K562 (cell line): ENCODE measurements at regions not wholly inside any gene's neighbourhood (a gene's known extent, or its start where the extent isn't known, plus 50 kb on each side); places are given as distances from the start of the nearest gene placed in this dataset.

Experiments
- DNMT1 ChIP-seq: fragments of 450-650 bp; IDR thresholded peaks from 2 replicates; pipeline ENCODE4 v1.6.1; 2016; ENCODE audit warnings: antibody characterized with exemption, mild to moderate bottlenecking
- EHMT2 ChIP-seq: fragments of 450-650 bp; IDR thresholded peaks from 2 replicates; pipeline ENCODE4 v1.6.1; 2018; ENCODE audit warnings: antibody characterized with exemption
- HDAC6 ChIP-seq: IDR thresholded peaks from 2 replicates; pipeline ENCODE4 v1.6.1; 2012; ENCODE audit warnings: low read depth, mild to moderate bottlenecking, control low read depth, inconsistent platforms, low read length, moderate library complexity
- POLR2AphosphoS5 ChIP-seq: IDR thresholded peaks from 2 replicates; pipeline ENCODE4 v1.6.1; 2011; ENCODE audit warnings: mild to moderate bottlenecking, low read depth, low read length, moderate library complexity; ENCODE audit not compliant: control insufficient read depth, insufficient read depth
- RNF2 ChIP-seq: sonication (generic); IDR thresholded peaks from 2 replicates; pipeline ENCODE4 v1.6.1; 2016
- TCF7 ChIP-seq: sonication (generic); IDR thresholded peaks from 2 replicates; pipeline ENCODE4 v1.6.1; 2016; ENCODE audit warnings: antibody characterized with exemption, borderline replicate concordance
- ZKSCAN1 ChIP-seq: fragments of 150-350 bp; IDR thresholded peaks from 2 replicates; pipeline ENCODE4 v1.6.1; 2016; ENCODE audit warnings: low read depth, low read length
- TF ChIP-seq, protein P1 (sequence below): sonication (generic); formaldehyde crosslinking; IDR thresholded peaks from 2 replicates; pipeline ENCODE4 v1.9.0; 2022; ENCODE audit warnings: mild to moderate bottlenecking, missing genetic modification reagents
- TF ChIP-seq, protein P2 (sequence below), 3 experiments: IDR thresholded peaks in 2 of 3; conservative IDR thresholded peaks in 1 of 3; 2 replicates each; pipeline ENCODE4 v1.5.1; 2011 to 2012; ENCODE audit warnings: low read length in 3 of 3, mild to moderate bottlenecking in 3 of 3, control low read depth in 2 of 3, improper control_type of control experiment in 1 of 3, inconsistent platforms in 1 of 3, low read depth in 1 of 3, mixed read lengths in 1 of 3, moderate library complexity in 1 of 3; ENCODE audit not compliant: insufficient read depth in 2 of 3
- TF ChIP-seq, protein P3 (sequence below), 2 experiments: fragments of 450-650 bp in 1 of 2; IDR thresholded peaks; 2 replicates each; pipeline ENCODE4 v1.6.1; 2011 to 2017; ENCODE audit warnings: low read depth in 2 of 2, antibody characterized with exemption in 1 of 2, borderline replicate concordance in 1 of 2, low read length in 1 of 2, mild to moderate bottlenecking in 1 of 2, mixed read lengths in 1 of 2; ENCODE audit not compliant: control insufficient read depth in 1 of 2
- TF ChIP-seq, protein P4 (sequence below), 2 experiments: IDR thresholded peaks; 2 replicates each; pipeline ENCODE4 v1.6.1; 2012; ENCODE audit warnings: improper control_type of control experiment in 2 of 2, low read depth in 2 of 2, low read length in 2 of 2, borderline replicate concordance in 1 of 2
- TF ChIP-seq, protein P5 (sequence below): fragments of 150-350 bp; conservative IDR thresholded peaks from 2 replicates; pipeline ENCODE4 v1.6.1; 2014; ENCODE audit warnings: low read length
- TF ChIP-seq, protein P6 (sequence below): fragments of 450-650 bp; IDR thresholded peaks from 2 replicates; pipeline ENCODE4 v1.6.1; 2017; ENCODE audit warnings: mild to moderate bottlenecking, moderate library complexity

DNA sequence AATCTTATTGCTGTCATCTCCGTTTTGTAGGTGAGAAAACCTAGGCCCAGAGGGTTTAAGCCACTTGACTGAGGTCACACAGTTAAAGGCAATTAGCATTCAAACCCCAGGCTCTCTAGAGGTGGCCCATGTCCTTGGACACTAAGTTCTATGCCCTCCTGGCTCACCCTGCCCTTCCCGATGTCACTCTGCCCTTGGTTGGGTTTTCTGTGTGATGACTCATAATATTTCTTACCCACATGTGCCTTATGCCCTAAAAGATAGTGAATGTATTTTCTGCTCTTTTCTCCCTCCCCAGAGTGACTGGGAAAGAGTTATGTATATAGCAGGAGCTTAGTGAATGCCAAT, 174.5 kb upstream of the PITX1 start:
- TF ChIP-seq ZKSCAN1 = no peak
- TF ChIP-seq, protein P1, sequence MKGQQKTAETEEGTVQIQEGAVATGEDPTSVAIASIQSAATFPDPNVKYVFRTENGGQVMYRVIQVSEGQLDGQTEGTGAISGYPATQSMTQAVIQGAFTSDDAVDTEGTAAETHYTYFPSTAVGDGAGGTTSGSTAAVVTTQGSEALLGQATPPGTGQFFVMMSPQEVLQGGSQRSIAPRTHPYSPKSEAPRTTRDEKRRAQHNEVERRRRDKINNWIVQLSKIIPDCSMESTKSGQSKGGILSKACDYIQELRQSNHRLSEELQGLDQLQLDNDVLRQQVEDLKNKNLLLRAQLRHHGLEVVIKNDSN = no peak
- TF ChIP-seq, protein P2, sequence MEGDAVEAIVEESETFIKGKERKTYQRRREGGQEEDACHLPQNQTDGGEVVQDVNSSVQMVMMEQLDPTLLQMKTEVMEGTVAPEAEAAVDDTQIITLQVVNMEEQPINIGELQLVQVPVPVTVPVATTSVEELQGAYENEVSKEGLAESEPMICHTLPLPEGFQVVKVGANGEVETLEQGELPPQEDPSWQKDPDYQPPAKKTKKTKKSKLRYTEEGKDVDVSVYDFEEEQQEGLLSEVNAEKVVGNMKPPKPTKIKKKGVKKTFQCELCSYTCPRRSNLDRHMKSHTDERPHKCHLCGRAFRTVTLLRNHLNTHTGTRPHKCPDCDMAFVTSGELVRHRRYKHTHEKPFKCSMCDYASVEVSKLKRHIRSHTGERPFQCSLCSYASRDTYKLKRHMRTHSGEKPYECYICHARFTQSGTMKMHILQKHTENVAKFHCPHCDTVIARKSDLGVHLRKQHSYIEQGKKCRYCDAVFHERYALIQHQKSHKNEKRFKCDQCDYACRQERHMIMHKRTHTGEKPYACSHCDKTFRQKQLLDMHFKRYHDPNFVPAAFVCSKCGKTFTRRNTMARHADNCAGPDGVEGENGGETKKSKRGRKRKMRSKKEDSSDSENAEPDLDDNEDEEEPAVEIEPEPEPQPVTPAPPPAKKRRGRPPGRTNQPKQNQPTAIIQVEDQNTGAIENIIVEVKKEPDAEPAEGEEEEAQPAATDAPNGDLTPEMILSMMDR (IDR thresholded peaks at IDR 0.05 in 2 of 3, conservative IDR thresholded peaks at IDR 0.05 in 1 of 3; ENCODE audit: insufficient read depth in 2 of 3, low read depth in 1 of 3, low read length in 3 of 3) = no peak
- TF ChIP-seq EHMT2 = no peak
- TF ChIP-seq RNF2 = no peak
- TF ChIP-seq, protein P3, sequence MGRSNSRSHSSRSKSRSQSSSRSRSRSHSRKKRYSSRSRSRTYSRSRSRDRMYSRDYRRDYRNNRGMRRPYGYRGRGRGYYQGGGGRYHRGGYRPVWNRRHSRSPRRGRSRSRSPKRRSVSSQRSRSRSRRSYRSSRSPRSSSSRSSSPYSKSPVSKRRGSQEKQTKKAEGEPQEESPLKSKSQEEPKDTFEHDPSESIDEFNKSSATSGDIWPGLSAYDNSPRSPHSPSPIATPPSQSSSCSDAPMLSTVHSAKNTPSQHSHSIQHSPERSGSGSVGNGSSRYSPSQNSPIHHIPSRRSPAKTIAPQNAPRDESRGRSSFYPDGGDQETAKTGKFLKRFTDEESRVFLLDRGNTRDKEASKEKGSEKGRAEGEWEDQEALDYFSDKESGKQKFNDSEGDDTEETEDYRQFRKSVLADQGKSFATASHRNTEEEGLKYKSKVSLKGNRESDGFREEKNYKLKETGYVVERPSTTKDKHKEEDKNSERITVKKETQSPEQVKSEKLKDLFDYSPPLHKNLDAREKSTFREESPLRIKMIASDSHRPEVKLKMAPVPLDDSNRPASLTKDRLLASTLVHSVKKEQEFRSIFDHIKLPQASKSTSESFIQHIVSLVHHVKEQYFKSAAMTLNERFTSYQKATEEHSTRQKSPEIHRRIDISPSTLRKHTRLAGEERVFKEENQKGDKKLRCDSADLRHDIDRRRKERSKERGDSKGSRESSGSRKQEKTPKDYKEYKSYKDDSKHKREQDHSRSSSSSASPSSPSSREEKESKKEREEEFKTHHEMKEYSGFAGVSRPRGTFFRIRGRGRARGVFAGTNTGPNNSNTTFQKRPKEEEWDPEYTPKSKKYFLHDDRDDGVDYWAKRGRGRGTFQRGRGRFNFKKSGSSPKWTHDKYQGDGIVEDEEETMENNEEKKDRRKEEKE (IDR thresholded peaks at IDR 0.05; ENCODE audit: borderline replicate concordance in 1 of 2, control insufficient read depth in 1 of 2, low read depth in 2 of 2, low read length in 1 of 2) = no peak
- TF ChIP-seq, protein P4, sequence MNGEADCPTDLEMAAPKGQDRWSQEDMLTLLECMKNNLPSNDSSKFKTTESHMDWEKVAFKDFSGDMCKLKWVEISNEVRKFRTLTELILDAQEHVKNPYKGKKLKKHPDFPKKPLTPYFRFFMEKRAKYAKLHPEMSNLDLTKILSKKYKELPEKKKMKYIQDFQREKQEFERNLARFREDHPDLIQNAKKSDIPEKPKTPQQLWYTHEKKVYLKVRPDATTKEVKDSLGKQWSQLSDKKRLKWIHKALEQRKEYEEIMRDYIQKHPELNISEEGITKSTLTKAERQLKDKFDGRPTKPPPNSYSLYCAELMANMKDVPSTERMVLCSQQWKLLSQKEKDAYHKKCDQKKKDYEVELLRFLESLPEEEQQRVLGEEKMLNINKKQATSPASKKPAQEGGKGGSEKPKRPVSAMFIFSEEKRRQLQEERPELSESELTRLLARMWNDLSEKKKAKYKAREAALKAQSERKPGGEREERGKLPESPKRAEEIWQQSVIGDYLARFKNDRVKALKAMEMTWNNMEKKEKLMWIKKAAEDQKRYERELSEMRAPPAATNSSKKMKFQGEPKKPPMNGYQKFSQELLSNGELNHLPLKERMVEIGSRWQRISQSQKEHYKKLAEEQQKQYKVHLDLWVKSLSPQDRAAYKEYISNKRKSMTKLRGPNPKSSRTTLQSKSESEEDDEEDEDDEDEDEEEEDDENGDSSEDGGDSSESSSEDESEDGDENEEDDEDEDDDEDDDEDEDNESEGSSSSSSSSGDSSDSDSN (IDR thresholded peaks at IDR 0.05; ENCODE audit: borderline replicate concordance in 1 of 2, low read depth in 2 of 2, low read length in 2 of 2) = no peak
- TF ChIP-seq, protein P5, sequence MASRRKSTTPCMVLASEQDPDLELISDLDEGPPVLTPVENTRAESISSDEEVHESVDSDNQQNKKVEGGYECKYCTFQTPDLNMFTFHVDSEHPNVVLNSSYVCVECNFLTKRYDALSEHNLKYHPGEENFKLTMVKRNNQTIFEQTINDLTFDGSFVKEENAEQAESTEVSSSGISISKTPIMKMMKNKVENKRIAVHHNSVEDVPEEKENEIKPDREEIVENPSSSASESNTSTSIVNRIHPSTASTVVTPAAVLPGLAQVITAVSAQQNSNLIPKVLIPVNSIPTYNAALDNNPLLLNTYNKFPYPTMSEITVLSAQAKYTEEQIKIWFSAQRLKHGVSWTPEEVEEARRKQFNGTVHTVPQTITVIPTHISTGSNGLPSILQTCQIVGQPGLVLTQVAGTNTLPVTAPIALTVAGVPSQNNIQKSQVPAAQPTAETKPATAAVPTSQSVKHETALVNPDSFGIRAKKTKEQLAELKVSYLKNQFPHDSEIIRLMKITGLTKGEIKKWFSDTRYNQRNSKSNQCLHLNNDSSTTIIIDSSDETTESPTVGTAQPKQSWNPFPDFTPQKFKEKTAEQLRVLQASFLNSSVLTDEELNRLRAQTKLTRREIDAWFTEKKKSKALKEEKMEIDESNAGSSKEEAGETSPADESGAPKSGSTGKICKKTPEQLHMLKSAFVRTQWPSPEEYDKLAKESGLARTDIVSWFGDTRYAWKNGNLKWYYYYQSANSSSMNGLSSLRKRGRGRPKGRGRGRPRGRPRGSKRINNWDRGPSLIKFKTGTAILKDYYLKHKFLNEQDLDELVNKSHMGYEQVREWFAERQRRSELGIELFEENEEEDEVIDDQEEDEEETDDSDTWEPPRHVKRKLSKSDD = no peak
- no peak for TF ChIP-seq HDAC6
- TF ChIP-seq DNMT1 = no peak
- no peak for TF ChIP-seq TCF7
- no peak for TF ChIP-seq POLR2AphosphoS5
- TF ChIP-seq, protein P6, sequence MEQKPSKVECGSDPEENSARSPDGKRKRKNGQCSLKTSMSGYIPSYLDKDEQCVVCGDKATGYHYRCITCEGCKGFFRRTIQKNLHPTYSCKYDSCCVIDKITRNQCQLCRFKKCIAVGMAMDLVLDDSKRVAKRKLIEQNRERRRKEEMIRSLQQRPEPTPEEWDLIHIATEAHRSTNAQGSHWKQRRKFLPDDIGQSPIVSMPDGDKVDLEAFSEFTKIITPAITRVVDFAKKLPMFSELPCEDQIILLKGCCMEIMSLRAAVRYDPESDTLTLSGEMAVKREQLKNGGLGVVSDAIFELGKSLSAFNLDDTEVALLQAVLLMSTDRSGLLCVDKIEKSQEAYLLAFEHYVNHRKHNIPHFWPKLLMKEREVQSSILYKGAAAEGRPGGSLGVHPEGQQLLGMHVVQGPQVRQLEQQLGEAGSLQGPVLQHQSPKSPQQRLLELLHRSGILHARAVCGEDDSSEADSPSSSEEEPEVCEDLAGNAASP = no peak
